GM12891 (cell line): ENCODE measurements at regions not wholly inside any gene's neighbourhood (a gene's known extent, or its start where the extent isn't known, plus 50 kb on each side); places are given as distances from the start of the nearest gene placed in this dataset.

Experiments used
- POLR2A ChIP-seq: IDR thresholded peaks from 2 replicates; pipeline ENCODE4 v1.6.1; 2011; ENCODE audit warnings: low read depth, low read length, control low read depth
- POLR2AphosphoS5 ChIP-seq: IDR thresholded peaks from 2 replicates; pipeline ENCODE4 v1.6.1; 2011; ENCODE audit warnings: low read depth, low read length, control low read depth
- TAF1 ChIP-seq: IDR thresholded peaks from 2 replicates; pipeline ENCODE4 v1.6.1; 2011; ENCODE audit warnings: low read depth, low read length, control low read depth

DNA sequence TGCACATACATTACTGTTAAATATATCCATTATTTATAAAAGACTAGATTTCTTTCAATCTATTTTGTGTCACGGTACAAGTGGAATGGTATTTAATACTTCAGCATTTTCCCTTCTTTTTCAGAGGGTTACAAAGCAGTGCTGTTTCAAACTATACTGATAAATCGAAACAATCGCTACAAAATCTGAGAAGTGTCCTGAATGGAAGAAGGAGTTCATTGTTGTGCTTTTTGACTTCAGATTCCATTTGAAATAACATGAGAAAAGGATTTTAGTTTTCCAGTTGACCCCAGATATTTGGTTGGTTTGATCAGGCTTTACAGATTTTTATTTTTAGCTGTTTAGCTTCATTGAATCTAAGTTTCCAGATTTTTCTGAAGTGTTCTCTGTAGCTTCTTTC is 292.1 kb upstream of the ANKRD50 start:
- TF ChIP-seq POLR2A, result no peak
- no peak for TF ChIP-seq TAF1
- TF ChIP-seq POLR2AphosphoS5, result no peak
